Cardiac fibroblast (primary cell): ENCODE measurements at regions not wholly inside any gene's neighbourhood (a gene's known extent, or its start where the extent isn't known, plus 50 kb on each side); places are given as distances from the start of the nearest gene placed in this dataset.
A peak's percentile ranks its signal among the peaks of the same experiment; 100 is the strongest.

ENCODE experiments used
- DNase-seq, 2 donors: peaks; one replicate each; pipeline versions ENCODE4 v3.0.0 to v3.0.0-alpha.2; 2010; ENCODE audit warnings: low read depth in 2 of 2
- H3K4me3 ChIP-seq, 2 donors: replicated peaks in 1 of 2; 1 replicate in 1 of 2; 2 replicates in 1 of 2; pipeline ENCODE4 v1.5.1; 2011; ENCODE audit warnings: low read depth in 2 of 2, low read length in 2 of 2, mild to moderate bottlenecking in 2 of 2, moderate library complexity in 1 of 2
- CTCF ChIP-seq: IDR thresholded peaks from one replicate; pipeline ENCODE4 v1.5.1; 2011; ENCODE audit warnings: low read depth, mild to moderate bottlenecking, low read length, inconsistent platforms

GRCh38 chr1:239892602-239893001 lies 199.1 kb upstream of the FMN2 start:
- TF ChIP-seq CTCF, result no peak
- DNase-seq, result no peak
- no peak overlapping the region for H3K4me3 ChIP-seq

GRCh38 chr1:239893127-239893731 lies 198.5 kb upstream of the FMN2 start:
- no peak for TF ChIP-seq CTCF
- DNase-seq, result no peak
- H3K4me3 ChIP-seq, result no peak overlapping the region

- H3K4me3 ChIP-seq, result no peak overlapping the region
- no peak for DNase-seq
- no peak for TF ChIP-seq CTCF
These were observed 195.1 kb upstream of the FMN2 start for GRCh38 chr1:239896569-239896968.

- DNase-seq, result no peak
- no peak for TF ChIP-seq CTCF
- H3K4me3 ChIP-seq, result no peak overlapping the region
These were observed 194.7 kb upstream of the FMN2 start for GRCh38 chr1:239896980-239897379.

GRCh38 chr1:239897458-239897857 lies 194.2 kb upstream of the FMN2 start:
- no peak for TF ChIP-seq CTCF
- H3K4me3 ChIP-seq, result no peak overlapping the region
- DNase-seq, result peak in 1 of 2 donors; percentile 2

- peak; percentile 81 for DNase-seq
- peak; percentile 91 for TF ChIP-seq CTCF
- no peak overlapping the region for H3K4me3 ChIP-seq
These were observed 193.5 kb upstream of the FMN2 start for GRCh38 chr1:239898062-239898730.
